ENCODE measurements at regions not wholly inside any gene's neighbourhood (a gene's known extent, or its start where the extent isn't known, plus 50 kb on each side); places are given as distances from the start of the nearest gene placed in this dataset.

- Histone ChIP-seq H3K4me3 (replicated peaks in 1 of 2; ENCODE audit: low read depth in 1 of 2, low read length in 2 of 2) (no peak overlapping the region), H3K9me3 (ENCODE audit: control insufficient read depth in 1 of 2, insufficient read depth in 1 of 2, low read depth in 1 of 2, low read length in 2 of 2) (no peaks in the 10 kb centered on the region), H3K36me3 (ENCODE audit: control insufficient read depth in 1 of 2, insufficient read depth in 2 of 2, low read length in 2 of 2) (no peaks in the 10 kb centered on the region), H3K9me2 (ENCODE audit: insufficient read depth) (no peaks in the 10 kb centered on the region), H3K27me3 (ENCODE audit: insufficient read depth, low read length) (no peaks in the 10 kb centered on the region), H3K4me2 (ENCODE audit: low read length) (no peak overlapping the region), H3K4me1 (ENCODE audit: control insufficient read depth in 1 of 2, insufficient read depth in 2 of 2, low read length in 2 of 2) (no peaks in the 10 kb centered on the region; a peak in 1 of 4 replicates), H2AFZ (ENCODE audit: low read depth, low read length, poor library complexity, severe bottlenecking) (no peak overlapping the region), H3K9ac (ENCODE audit: low read length) (no peak overlapping the region), H4K20me1 (ENCODE audit: insufficient read depth) (no peaks in the 10 kb centered on the region), H3K27ac (ENCODE audit: low read depth, low read length) (no peak overlapping the region), H3K79me2 (ENCODE audit: insufficient read depth, low read length) (no peaks in the 10 kb centered on the region)
- BruUV-seq (replicated peaks): no TSS peak
- ChIA-PET RAD21 (ENCODE audit: low non-redundant PET in 1 of 2, low total read pairs in 2 of 2, uncharacterized antibody in 2 of 2, unreplicated experiment in 2 of 2) (no interaction called here), CTCF (no interaction called here), POLR2A (no interaction called here)
- no peak for DNase-seq (ENCODE audit: low read depth, low spot score)
- TF ChIP-seq, protein P1, sequence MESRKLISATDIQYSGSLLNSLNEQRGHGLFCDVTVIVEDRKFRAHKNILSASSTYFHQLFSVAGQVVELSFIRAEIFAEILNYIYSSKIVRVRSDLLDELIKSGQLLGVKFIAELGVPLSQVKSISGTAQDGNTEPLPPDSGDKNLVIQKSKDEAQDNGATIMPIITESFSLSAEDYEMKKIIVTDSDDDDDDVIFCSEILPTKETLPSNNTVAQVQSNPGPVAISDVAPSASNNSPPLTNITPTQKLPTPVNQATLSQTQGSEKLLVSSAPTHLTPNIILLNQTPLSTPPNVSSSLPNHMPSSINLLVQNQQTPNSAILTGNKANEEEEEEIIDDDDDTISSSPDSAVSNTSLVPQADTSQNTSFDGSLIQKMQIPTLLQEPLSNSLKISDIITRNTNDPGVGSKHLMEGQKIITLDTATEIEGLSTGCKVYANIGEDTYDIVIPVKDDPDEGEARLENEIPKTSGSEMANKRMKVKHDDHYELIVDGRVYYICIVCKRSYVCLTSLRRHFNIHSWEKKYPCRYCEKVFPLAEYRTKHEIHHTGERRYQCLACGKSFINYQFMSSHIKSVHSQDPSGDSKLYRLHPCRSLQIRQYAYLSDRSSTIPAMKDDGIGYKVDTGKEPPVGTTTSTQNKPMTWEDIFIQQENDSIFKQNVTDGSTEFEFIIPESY (IDR thresholded peaks at IDR 0.05; ENCODE audit: extremely low read depth, insufficient replicate concordance, low read length): no peak
- TF ChIP-seq YY1 (IDR thresholded peaks at IDR 0.05; ENCODE audit: extremely low read depth, insufficient replicate concordance, low read depth, low read length): no peak
- no peak for TF ChIP-seq TCF7L2 (IDR thresholded peaks at IDR 0.05; ENCODE audit: borderline replicate concordance, extremely low read depth, insufficient read depth, insufficient read length)
- TF ChIP-seq CTCF (IDR thresholded peaks at IDR 0.05 in 2 of 3, conservative IDR thresholded peaks at IDR 0.05 in 1 of 3; ENCODE audit: borderline replicate concordance in 1 of 3, insufficient read depth in 1 of 3, low read depth in 2 of 3, low read length in 2 of 3): no peak
- TF ChIP-seq EZH2phosphoT487 (IDR thresholded peaks at IDR 0.05; ENCODE audit: borderline replicate concordance): no peak
- no peak for TF ChIP-seq SIN3A (IDR thresholded peaks at IDR 0.05; ENCODE audit: low read depth)
- TF ChIP-seq FOSL1 (IDR thresholded peaks at IDR 0.05; ENCODE audit: low read depth): no peak
- TF ChIP-seq JUND (IDR thresholded peaks at IDR 0.05): no peak
- intact Hi-C loops (cut with micrococcal nuclease): no loop called here
- no peak for ATAC-seq
Measured at GRCh38 chr12:124172636-124173035, 122.3 kb upstream of the RFLNA start.
